Hepatocyte (in vitro differentiated cells): ENCODE measurements at regions not wholly inside any gene's neighbourhood (a gene's known extent, or its start where the extent isn't known, plus 50 kb on each side); places are given as distances from the start of the nearest gene placed in this dataset.
"Not testable (repeated sequence)": the region's sequence is repeated elsewhere in the genome, so short reads cannot be mapped to it uniquely, and the experiment has no call there.

Experiments used
- CTCF ChIP-seq: fragments of 200-600 bp; sonication (generic); IDR thresholded peaks from 2 replicates; pipeline ENCODE4 v1.5.1; 2016; ENCODE audit warnings: antibody characterized with exemption, mild to moderate bottlenecking; ENCODE audit not compliant: poor library complexity
- EZH2 ChIP-seq: fragments of 200-600 bp; sonication (generic); IDR thresholded peaks from 2 replicates; pipeline ENCODE4 v1.6.1; 2016; ENCODE audit warnings: antibody characterized with exemption, mild to moderate bottlenecking, borderline replicate concordance
- EZH2phosphoT487 ChIP-seq: fragments of 200-600 bp; sonication (generic); IDR thresholded peaks from one replicate; pipeline ENCODE4 v1.6.1; 2018; ENCODE audit warnings: antibody characterized with exemption, mild to moderate bottlenecking, low read depth, moderate library complexity; ENCODE audit not compliant: unreplicated experiment, severe bottlenecking

- not testable (repeated sequence) for TF ChIP-seq EZH2phosphoT487, EZH2, CTCF
Measured at GRCh38 chr2:167563885-167564619, 675.8 kb downstream of the XIRP2 start.
